HG03196 (cell line): ENCODE measurements at regions not wholly inside any gene's neighbourhood (a gene's known extent, or its start where the extent isn't known, plus 50 kb on each side); places are given as distances from the start of the nearest gene placed in this dataset.

Source experiments
- ATAC-seq: cut with Tn5 transposase; IDR thresholded peaks from one replicate; pipeline ENCODE4 v1.9.1; 2021; ENCODE audit not compliant: unreplicated experiment

- no peak for ATAC-seq
Measured at GRCh38 chr12:93100610-93101009, 171.5 kb upstream of the EEA1 start.

DNA sequence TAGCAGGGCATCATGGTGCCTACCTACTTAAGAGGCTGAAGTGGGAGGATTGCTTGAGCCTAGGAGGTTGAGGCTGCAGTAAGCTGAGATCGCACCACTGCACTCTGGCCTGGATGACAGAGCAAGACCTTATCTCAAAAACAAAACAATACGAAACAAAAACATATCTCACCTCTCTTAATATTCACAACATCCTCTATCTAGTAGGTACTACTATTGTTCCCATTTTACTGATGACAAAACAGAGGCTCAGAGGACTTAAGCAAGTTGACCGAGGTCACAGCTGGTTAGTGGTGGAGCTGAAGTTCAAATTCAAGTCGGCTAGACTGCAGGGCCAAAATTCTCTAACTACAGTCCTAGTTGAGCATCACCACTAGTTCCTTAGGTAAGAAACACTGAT, 172.3 kb upstream of the EEA1 start:
- ATAC-seq = no peak

GRCh38 chr12:93102312-93102711, 173.2 kb upstream of the EEA1 start:
- no peak for ATAC-seq

- ATAC-seq = no peak
Measured at GRCh38 chr12:93102744-93103143, 173.6 kb upstream of the EEA1 start.

DNA sequence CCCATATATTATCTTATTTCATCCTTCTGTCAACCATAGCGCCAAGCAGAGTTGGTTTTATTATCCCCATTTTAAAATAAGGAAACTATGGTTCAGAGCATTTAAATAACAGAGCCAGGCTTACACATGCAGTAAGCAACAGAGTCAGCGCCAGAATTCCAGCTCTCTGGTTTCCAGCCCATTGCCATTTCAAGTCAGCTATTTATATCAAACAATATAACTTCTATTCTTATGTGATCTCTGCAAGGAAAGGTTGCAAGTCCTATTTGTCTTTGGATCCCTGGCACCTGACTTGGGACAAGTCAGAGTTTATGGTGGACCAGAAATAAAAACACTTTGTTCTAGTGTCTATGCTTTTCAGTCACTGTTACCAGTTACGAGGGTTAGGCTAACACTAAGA, 174.1 kb upstream of the EEA1 start:
- ATAC-seq = no peak

GRCh38 chr12:93104535-93104934, 175.4 kb upstream of the EEA1 start:
- ATAC-seq = no peak

DNA sequence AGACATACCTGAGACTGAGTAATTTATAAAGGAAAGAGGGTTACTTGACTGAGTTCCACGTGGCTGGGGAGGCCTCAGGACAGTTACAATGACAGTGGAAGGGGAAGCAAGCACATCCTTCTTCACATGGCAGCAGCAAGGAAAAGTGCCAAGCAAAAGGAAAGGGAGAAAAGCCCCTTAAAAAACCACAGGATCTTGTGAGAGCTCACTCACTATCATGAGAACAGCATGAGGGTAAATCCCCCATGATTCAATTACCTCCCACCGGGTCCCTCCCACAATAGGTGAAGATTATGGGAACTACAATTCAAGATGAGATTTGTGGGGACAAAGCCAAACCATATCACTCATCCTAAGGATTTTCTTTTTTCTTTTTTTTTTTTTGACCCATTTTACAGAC, 177.8 kb upstream of the EEA1 start:
- ATAC-seq = no peak

- no peak for ATAC-seq
Measured at GRCh38 chr12:93107514-93108312, 178.6 kb upstream of the EEA1 start.

DNA sequence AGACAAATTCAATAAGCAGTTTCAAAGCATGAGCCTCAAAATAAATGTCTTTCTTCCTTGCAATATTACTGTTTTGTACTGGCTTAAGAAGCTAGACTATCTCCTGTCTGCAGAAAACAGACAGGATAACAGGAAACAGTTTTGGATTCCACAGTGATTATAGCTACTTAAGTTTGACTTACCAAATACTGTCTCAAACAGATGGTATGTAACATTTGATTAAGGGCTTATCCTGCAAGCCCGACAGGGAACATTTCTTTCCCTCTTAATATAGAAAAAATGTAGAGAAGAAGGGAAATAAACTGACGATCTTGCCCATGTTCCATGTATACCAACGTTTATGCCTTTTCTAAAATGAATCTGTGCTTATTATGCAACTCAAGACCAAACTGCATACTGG, 179.9 kb upstream of the EEA1 start:
- ATAC-seq = no peak

DNA sequence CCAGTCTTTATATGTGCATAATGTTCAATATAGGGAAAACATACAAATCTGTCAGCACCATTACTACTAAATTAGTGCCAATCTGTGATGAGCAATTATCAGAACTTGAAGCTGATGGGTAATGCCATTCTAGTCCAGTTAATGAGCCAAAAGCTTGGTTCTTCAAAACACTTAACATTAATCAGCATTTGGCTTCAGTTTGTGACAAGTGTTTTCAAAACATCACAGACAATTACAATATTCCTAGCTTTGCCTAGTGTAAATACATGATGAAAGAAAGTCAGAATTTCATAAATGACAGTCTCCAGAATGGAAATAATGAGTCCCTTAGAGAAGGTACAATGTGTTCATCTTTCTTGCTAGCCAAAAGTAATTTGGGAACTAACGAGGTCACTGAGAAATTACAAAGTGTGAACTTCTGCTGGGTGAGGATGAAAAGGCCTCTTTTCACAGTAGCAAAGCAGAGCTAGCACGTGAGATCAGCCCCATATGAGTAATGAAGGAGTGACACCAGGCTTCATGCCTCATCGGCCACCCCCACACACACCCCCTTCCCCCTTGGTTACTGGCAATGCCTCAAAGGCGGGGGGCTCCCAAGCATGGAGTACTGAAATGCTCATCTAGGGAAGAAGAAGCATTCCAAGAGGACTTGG, 180.6 kb upstream of the EEA1 start:
- ATAC-seq = no peak

DNA sequence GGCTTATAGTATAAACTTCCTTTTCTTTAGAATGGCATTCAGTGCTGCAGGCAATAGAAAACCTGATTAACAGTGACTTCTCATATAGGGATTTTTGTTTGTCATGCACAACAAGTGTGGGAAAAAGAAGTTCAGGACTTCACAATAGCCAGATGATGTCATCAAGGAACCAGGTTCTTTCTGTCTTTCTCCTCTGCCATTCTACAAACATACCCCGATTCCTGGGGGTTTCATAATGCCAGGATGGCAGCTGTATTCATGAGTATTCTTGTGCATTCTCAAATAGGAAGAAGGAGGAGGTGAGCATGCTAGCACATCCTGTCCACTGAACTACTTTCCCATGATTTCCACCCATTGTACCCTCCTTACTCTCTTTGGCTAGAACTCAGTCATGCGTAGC, 182.7 kb upstream of the EEA1 start:
- no peak for ATAC-seq

- ATAC-seq = no peak
Measured at GRCh38 chr12:93113317-93114006, 184.4 kb upstream of the EEA1 start.

DNA sequence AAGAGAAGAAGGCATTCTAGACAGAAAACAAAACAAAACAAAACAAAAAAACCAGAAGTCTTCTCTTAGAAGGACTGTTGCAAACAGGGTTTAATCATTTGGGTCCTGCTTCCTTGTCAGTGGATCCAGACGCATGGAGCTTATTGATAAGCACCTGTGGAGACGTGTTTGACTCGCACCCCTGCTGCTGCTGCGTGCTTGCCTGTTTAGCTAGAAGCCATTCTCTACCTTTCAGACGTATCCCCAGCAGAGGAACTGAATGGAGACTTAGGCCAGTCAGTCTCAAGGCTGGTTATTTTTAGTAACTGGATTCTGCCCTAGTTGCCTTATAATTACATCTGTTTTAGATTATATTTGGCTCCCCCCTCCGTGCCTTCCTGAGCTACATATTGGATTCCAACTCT, 186.1 kb upstream of the EEA1 start:
- ATAC-seq = no peak

DNA sequence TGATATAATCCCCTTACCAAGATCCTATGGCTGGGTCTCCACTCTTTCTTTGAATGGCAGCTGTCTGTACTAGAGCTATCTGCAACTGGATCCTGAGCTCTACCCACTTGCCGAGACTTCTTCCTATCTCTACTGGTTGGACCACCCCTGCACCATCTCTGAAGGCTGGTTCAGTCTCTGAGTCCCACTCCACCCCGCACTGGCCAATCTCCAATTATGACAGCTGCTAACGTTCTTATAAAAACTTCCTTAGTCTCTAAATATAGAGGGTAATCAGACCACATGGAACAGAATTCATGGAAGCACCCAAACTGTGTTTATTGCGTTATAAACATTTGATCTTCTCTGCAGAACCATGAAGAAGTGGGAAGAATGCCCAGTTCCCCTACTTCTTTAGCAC, 186.6 kb upstream of the EEA1 start:
- no peak for ATAC-seq

GRCh38 chr12:93116632-93117031, 187.5 kb upstream of the EEA1 start:
- ATAC-seq = no peak

DNA sequence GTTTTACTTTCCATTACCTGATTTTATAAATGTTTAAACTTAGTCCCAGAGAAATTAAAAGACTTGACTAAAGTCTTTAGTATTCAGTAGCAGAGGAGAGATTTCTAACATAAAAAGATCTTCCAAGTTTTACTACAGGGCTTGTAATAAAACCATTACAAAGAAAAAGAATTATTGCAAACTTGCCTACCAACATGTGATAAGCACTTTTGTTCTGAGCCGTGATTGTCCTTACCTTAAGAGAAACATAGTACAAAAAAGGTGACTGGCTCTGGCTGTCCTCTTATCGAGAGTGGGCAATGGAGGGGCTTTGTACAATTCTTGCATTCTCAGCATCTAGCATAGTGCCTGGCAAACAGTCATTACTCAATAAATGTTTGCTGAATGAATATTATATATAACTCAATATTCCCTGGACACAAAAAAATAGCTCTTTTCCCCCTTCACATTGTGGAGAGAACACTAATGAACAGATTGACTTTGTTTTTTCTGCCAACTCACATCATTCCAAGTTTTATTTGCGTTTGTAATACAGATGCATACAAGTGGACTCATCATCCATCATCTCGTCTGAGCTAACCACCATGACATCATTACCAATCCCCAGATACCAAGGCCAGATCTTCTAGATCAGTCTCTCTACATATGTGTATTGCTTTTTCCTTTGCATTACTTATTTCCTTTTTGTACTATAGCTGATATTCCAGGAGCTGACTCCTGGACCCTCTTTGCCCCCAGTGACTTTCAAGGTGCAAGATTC, 192.8 kb upstream of the EEA1 start:
- ATAC-seq = no peak

DNA sequence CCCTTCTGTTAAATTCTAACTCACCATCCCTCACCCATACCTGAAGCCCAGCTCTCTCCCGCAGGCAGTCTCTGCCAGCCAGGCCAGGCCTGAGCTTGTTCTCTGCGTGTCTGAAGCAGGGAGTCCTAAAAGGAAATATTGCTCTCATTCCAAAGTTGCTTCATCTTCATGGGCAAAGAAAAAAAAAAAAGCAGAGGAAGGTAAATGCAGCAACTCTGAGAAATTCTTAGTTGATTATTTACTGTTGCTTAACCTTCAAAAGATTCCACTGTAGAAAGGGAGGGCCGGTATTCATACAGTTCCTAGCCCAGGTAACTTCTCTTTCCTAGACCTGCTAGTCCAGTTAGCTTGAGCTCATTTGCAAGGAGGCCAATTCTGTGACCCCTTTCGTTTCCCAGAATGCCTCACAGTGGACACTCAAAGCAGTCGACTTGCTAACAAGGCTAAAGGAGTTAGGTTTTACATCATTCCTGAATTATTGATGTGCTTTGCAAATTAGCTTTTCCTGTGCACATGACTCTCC, 193.5 kb upstream of the EEA1 start:
- no peak for ATAC-seq

DNA sequence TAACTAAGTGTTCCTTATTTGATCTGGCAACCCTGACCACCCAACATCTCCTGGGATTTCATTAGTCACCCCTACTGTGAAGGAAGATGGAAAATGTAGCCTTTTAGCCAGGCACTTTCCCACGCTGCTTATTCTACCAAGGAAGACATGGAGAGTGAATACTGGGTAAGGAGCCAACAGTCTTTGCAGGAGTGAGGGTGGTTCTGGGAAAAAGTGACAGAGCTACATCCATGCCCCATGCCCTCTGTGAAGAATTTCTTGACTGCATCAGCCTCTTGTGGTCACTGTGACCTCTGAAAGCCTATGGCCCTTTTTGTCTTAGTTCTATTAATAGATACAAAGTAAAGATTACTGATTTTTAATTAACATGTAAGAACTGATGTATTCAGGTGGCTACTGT, 196.0 kb upstream of the EEA1 start:
- no peak for ATAC-seq

- ATAC-seq = peak; percentile 74
Measured at GRCh38 chr12:93126069-93126474, 197.0 kb upstream of the EEA1 start.

GRCh38 chr12:93127107-93127560, 198.0 kb upstream of the EEA1 start:
- ATAC-seq = no peak
